ENCODE measurements at regions not wholly inside any gene's neighbourhood (a gene's known extent, or its start where the extent isn't known, plus 50 kb on each side); places are given as distances from the start of the nearest gene placed in this dataset.

- DNase-seq, result no peak
Measured at GRCh38 chr9:108483676-108484075, 372.1 kb downstream of the ACTL7B start.

- DNase-seq, result no peak
Measured at GRCh38 chr9:108479989-108480652, 375.7 kb downstream of the ACTL7B start.

- peak; percentile 19 for DNase-seq
Measured at GRCh38 chr9:108478431-108479332, 377.1 kb downstream of the ACTL7B start.

DNA sequence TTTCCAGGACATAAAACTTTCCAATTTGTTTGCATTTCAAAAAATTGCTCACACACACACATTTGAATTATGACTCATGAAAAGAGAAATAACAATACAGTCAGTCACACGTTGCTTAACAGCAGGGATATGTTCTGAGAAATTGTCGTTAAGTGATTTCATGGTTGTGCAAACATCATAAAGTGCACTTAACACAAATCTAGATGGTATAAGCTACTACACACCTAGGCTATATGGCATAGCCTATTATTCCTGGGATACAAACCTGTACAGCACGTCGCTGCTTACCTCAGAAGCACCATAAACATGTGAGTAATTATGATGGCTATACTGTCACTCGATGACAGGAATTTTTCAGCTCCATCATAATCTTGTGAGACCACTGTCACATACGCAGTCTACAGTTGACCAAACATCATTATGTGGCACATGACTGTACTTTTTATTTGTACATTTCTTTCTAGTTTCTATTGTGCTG lies 378.2 kb downstream of the ACTL7B start:
- no peak for DNase-seq

- no peak for DNase-seq
Measured at GRCh38 chr9:108476574-108476973, 379.2 kb downstream of the ACTL7B start.

- no peak for DNase-seq
Measured at GRCh38 chr9:108475813-108476212, 380.0 kb downstream of the ACTL7B start.

GRCh38 chr9:108474356-108474755 lies 381.4 kb downstream of the ACTL7B start:
- DNase-seq, result no peak

DNA sequence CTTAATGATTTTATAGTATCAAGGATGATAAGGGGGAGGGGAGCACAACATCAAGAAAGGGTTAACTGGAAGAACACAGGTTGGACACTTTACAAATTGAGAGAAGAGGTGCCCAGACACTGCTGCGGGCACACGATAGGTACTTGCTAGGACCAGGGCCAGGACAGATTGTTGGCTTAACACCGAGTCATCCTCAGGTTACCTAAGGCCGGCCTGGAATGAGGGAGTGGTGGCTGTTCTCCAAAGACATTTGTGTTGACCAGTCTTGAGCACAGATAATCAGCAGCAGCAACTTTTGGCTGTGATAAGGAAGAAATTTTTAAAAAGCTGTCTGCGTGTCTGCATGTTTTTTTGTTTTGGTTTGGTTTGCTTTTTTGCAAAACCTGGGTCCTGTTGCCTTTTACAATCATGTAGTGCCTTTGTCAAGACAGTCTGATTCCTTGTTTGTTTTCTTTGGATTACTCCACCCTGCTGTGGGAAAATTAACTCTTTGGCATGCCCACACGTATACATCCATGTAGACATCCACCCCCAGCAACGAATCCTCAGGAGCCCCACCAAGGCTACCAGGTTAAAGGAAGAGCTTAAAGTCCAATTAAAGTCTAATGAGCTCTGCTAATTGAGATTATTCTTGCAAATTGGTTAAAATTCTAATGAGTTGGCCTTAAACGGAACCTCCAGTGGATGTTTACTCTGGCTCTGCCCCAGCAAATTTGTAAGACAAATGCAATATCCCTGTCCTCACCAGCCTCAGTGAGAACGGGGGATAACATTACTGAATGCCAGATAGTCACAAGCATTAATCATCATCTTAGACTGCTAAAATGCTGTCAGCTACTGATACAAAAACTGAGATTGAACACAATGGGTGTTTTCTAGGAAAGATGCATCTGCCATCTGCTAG lies 382.3 kb downstream of the ACTL7B start:
- no peak for DNase-seq

DNA sequence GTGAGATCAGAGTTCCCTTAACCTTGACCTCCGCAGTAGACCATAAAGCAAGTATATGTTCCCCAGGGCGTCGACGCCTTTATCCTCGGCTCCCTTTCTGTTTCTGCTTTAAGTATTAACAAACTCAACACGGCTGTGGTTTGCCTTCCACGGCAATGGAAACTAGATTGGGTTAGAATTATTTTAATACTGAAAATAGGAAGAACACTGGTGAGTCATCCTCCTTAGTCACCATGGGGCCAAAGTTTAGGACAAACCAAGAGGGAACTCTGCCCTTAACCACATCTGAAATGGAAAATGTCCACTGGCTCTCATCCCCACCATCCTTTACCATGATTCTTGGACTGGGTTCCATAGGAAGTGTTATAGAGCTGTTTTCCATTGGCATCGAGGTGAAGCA lies 386.1 kb downstream of the ACTL7B start:
- DNase-seq, result peak; percentile 12

DNA sequence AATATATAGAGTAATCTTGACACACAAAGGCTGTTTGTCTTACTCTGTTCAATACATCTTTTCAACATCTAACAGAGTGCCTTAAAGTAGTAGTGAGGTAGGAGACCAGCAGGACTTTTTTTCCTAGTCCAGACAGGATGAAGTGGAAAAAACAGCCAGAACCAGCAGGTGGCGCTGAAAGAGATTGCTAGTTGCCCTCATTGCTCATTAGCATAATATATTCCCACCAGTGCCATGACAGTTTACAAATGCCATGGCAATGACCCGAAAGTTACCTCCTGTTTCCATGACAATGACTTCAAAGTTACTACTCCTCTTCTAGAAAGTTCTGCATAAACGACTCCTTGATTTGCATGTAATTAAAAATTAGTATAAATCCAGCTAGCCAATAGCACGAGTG lies 387.4 kb downstream of the ACTL7B start:
- DNase-seq, result peak; percentile 66

GRCh38 chr9:108467653-108468324 lies 388.0 kb downstream of the ACTL7B start:
- DNase-seq, result no peak

GRCh38 chr9:108467161-108467560 lies 388.6 kb downstream of the ACTL7B start:
- no peak for DNase-seq

DNA sequence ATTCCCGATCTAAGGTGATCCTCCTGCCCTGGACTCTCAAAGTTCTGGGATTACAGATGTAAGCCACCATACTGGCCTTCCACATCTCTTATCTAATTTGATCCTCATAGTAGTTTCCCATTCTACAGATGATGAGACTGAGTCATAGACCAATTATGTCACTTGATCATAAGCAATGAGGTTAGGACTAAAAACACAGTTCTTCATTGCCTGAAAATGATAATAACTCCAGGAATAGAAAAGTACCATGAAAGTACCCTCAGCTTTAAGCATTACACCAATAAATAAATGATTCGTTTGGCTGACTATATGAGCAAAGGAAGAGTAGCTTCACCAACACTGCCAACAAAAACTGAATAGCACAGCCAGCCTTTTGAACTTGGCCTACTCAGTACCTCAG lies 389.5 kb downstream of the ACTL7B start:
- no peak for DNase-seq

DNA sequence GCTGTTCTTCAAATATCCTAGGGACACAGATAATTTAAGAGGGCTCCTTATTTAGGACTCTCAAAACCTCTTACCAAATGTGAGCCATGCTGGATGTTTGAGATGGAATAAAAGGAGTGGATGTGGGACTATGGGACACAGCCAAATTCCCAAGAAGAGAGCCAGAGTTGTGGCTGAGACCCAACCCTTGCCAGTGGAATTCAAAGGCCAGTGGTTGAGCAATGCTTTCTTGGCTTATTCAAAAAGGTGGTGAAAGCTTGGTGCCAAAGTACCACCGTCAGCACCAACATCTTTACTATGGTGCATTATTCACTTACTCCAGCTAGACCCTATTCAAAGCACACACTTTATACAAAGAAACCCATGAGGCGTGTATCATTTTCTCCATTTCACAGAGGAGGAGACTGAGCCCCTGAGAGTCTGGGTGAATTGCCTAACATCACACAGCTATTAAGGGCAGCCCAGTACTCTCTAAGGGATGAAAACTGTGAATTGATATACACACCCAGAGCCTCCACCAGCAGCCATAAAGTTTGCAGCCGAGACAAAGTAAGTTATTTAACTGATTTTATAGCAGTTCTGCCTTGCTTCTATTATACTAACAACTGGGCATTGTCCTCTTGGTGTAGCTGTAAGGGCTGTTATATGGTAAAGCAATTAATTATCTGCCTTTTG lies 391.7 kb downstream of the ACTL7B start:
- DNase-seq, result no peak

DNA sequence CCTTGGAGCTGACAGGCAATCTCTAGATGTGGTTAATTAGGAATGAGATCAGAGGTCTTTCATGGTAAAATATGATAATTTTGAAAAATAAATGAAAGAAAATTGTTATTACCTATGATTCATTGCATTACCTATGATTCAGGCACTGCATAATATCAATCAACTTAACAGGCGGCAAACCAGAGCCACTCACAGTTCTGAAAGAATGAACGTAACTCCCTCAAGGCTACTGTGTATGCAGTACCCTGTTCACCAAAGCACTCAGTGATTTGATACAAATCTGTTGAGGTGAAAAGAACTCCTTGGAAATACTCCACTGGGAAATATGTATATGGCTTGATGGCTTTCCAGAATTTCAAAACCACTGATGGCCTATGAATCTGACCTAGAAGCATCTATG lies 398.9 kb downstream of the ACTL7B start:
- DNase-seq, result no peak

GRCh38 chr9:108445431-108446071 lies 410.2 kb downstream of the ACTL7B start:
- DNase-seq, result no peak

DNA sequence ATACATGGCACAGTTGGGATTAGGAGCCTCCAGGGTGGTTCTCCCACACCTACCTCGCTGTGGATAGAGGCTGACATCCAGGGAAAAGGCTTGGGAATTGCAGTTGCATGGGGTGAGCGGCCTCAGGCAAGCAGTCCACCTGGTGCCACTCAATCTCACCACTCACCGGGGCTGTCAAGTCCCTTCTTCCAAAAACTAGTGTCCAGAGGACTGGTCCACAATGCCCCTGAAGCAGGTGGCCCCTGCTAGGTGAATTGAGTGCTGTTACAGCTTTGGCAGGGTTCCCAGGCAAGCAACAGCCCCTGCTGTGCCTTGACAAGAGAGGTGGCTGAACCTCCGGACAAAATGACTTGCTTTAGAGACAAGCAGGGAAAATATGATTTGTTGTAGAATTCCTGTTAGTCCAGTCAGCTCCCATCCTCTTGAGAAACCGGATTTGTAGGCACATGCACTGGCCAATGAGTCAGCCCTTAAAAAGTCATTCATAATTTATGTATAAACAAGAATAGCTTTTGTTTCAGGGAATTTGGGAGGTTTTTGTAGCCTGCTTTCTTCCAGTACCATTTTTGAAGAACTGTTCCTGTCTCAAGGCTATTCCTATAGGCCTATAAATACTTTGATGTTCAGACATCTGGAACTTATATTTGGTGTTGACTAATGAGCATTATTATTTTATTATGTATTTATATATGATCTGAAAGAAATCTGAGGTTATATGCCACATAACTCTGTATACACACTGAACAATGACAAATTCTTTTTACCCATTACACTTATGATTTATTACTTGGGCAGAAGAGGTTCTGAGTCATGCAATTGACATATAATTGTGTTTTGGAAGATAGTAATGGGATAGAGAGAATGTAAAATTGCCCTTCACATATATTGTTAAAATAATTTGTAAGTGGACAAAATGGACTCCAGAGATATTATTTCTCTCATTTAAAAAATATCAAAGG lies 411.1 kb downstream of the ACTL7B start:
- no peak for DNase-seq

DNA sequence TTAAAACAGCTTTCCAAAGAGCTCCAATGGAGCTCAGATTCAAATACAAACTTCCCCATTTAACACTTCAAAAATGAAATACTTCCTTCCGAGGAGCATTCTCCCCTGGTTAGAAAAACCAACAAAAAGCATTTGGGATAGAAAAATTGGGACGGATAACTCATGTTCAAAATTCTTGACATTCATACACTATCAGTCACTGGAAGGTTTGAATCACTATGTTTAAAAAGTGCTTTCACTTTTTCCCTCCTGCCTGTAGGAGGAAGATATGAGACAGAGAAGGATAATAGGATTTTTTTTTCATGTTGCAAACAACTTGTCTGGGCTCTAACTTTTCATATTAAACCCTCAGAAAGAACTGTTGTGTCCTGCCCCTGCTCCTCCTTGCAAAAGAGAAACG lies 412.0 kb downstream of the ACTL7B start:
- DNase-seq, result no peak

- DNase-seq, result no peak
Measured at GRCh38 chr9:108443019-108443633, 412.7 kb downstream of the ACTL7B start.

DNA sequence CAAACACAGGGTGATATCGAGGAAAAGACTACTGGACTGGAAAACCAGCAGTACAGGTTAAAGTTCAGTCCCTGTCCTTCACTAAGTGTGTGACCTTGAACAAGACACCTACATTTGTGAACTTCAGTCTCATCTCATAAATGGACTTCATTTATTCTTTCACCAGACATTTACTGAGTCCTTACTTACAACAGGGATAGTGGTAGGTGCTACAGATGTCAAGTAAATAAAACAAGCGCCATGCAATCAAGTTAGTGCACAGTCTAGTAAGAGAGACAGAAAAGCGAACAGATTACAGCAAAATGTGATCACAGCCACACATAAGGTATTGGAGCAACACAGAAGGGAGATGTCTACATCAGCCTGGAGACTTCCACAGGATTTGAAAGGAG lies 413.2 kb downstream of the ACTL7B start:
- no peak for DNase-seq

All from hematopoietic multipotent progenitor cell treated with erythropoietin and hydrocortisone succinate and interleukin-3 and kit ligand, for 4 days (in vitro differentiated cells).